B cell (primary cell): ENCODE measurements at regions not wholly inside any gene's neighbourhood (a gene's known extent, or its start where the extent isn't known, plus 50 kb on each side); places are given as distances from the start of the nearest gene placed in this dataset.

Source experiments
- ATAC-seq: fragments of 200-7000 bp; cut with Tn5 transposase; one replicate; pipeline ENCODE4 v1.10.0; 2021; ENCODE audit warnings: low read depth, mild to moderate bottlenecking, moderate number of reproducible peaks, moderate library complexity
- CTCF ChIA-PET: fragments of 350-600 bp; sonication (Branson Sonifier 250); formaldehyde crosslinking; loops from one replicate; lab custom pipeline; 2021; ENCODE audit warnings: antibody characterized with exemption, inconsistent platforms; lab: Charles Lee
- POLR2A ChIA-PET: fragments of 350-600 bp; sonication (Branson Sonifier 250); formaldehyde crosslinking; loops from one replicate; lab custom pipeline; 2021; ENCODE audit warnings: antibody characterized with exemption; lab: Charles Lee
- DNase-seq: peaks from one replicate; pipeline ENCODE4 v3.0.0; 2013
- H2AFZ ChIP-seq: 2 replicates; pipeline ENCODE4 v1.6.1; 2012; ENCODE audit warnings: mild to moderate bottlenecking, low read depth, low read length; ENCODE audit not compliant: insufficient read depth, poor library complexity, severe bottlenecking
- H3K27ac ChIP-seq, 2 donors: 1 replicate in 1 of 2; 2 replicates in 1 of 2; pipeline ENCODE4 v1.5.1; 2012 to 2013; ENCODE audit warnings: low read length in 2 of 2, mild to moderate bottlenecking in 2 of 2, moderate library complexity in 1 of 2
- H3K27me3 ChIP-seq, 4 experiments: fragments of 200-600 bp in 1 of 4; sonication (generic) in 1 of 4; replicated peaks in 1 of 4; 1 replicate in 2 of 4; 2 replicates in 2 of 4; pipeline versions ENCODE4 v1.6.1 to v1.7.0; 2013 to 2016; ENCODE audit warnings: low read length in 3 of 4, mild to moderate bottlenecking in 2 of 4, mixed read lengths in 1 of 4, moderate library complexity in 1 of 4; ENCODE audit not compliant: insufficient read depth in 4 of 4, control insufficient read depth in 3 of 4; ENCODE audit errors: control extremely low read depth in 1 of 4
- H3K36me3 ChIP-seq, 2 experiments: replicated peaks in 1 of 2; 1 replicate in 1 of 2; 2 replicates in 1 of 2; pipeline versions ENCODE4 v1.6.1 to v1.7.1; 2013; ENCODE audit warnings: low read length in 1 of 2; ENCODE audit not compliant: insufficient read depth in 2 of 2, control insufficient read depth in 1 of 2; ENCODE audit errors: control extremely low read depth in 1 of 2, extremely low read depth in 1 of 2
- H3K4me1 ChIP-seq, 2 donors: fragments of 200-600 bp in 1 of 2; sonication (generic) in 1 of 2; 1 replicate in 1 of 2; 2 replicates in 1 of 2; pipeline versions ENCODE4 v1.5.1 to v1.6.1; 2013 to 2017; ENCODE audit warnings: low read length in 2 of 2; ENCODE audit not compliant: control insufficient read depth in 2 of 2, insufficient read depth in 2 of 2
- H3K4me2 ChIP-seq: replicated peaks from 2 replicates; pipeline ENCODE3; 2012; ENCODE audit warnings: mild to moderate bottlenecking, low read depth, low read length; ENCODE audit not compliant: poor library complexity, severe bottlenecking
- H3K4me3 ChIP-seq, 5 experiments: fragments of 200-600 bp in 1 of 5; sonication (generic) in 1 of 5; 1 replicate in 3 of 5; 2 replicates in 2 of 5; pipeline versions ENCODE4 v1.5.1 to v1.7.0; 2011 to 2016; ENCODE audit warnings: low read length in 4 of 5, mild to moderate bottlenecking in 4 of 5, low read depth in 2 of 5, control low read depth in 1 of 5, moderate library complexity in 1 of 5; ENCODE audit not compliant: insufficient read depth in 1 of 5; ENCODE audit errors: control extremely low read depth in 1 of 5, extremely low read depth in 1 of 5
- H3K79me2 ChIP-seq: fragments of 200-600 bp; sonication (generic); one replicate; pipeline ENCODE4 v1.6.0; 2016; ENCODE audit warnings: low read length; ENCODE audit not compliant: control insufficient read depth, insufficient read depth
- H3K9ac ChIP-seq: fragments of 200-600 bp; sonication (generic); 2 replicates; pipeline ENCODE4 v1.6.1; 2017; ENCODE audit warnings: mild to moderate bottlenecking, low read length, moderate library complexity
- H3K9me3 ChIP-seq, 3 donors: one replicate each; pipeline versions ENCODE4 v1.6.1 to v1.7.1; 2013; ENCODE audit warnings: low read length in 2 of 3; ENCODE audit not compliant: control insufficient read depth in 2 of 3, insufficient read depth in 1 of 3; ENCODE audit errors: control extremely low read depth in 1 of 3
- H4K20me1 ChIP-seq: 2 replicates; pipeline ENCODE4 v1.6.0; 2012; ENCODE audit warnings: mild to moderate bottlenecking, low read length; ENCODE audit not compliant: insufficient read depth, control insufficient read depth, poor library complexity, severe bottlenecking
- H3K27ac Mint-ChIP-seq: one replicate; pipeline ENCODE4 v1.8.0; 2021; ENCODE audit warnings: mixed read lengths
- H3K27me3 Mint-ChIP-seq: one replicate; pipeline ENCODE4 v1.8.0; 2021; ENCODE audit warnings: mixed read lengths
- H3K4me1 Mint-ChIP-seq: one replicate; pipeline ENCODE4 v1.8.0; 2021; ENCODE audit warnings: mixed read lengths
- H3K4me3 Mint-ChIP-seq: one replicate; pipeline ENCODE4 v1.8.0; 2021; ENCODE audit warnings: mixed read lengths
- H3K9me3 Mint-ChIP-seq: one replicate; pipeline ENCODE4 v1.8.0; 2022; ENCODE audit warnings: mixed read lengths; ENCODE audit not compliant: insufficient read depth
- EZH2 ChIP-seq: IDR thresholded peaks from 2 replicates; pipeline ENCODE4 v1.6.1; 2012; ENCODE audit warnings: borderline replicate concordance, low read depth, mild to moderate bottlenecking, moderate library complexity, low read length; ENCODE audit not compliant: insufficient read depth, poor library complexity, severe bottlenecking
- WGBS: methylation state at CpG from one replicate; pipeline ENCODE4 v1.1.5; 2013; ENCODE audit warnings: missing lambda C conversion rate; ENCODE audit not compliant: insufficient coverage; 5-methylcytosine and 5-hydroxymethylcytosine counted together
- intact Hi-C: fragments of 100-400 bp; cut with micrococcal nuclease; formaldehyde crosslinking; loops from one replicate; pipeline ENCODE4 v1.10.0; 2022
- TF ChIP-seq, protein P1 (sequence below): fragments of 200-600 bp; IDR thresholded peaks from one replicate; pipeline ENCODE4 v1.8.0; 2022; ENCODE audit warnings: antibody characterized with exemption, mild to moderate bottlenecking

DNA sequence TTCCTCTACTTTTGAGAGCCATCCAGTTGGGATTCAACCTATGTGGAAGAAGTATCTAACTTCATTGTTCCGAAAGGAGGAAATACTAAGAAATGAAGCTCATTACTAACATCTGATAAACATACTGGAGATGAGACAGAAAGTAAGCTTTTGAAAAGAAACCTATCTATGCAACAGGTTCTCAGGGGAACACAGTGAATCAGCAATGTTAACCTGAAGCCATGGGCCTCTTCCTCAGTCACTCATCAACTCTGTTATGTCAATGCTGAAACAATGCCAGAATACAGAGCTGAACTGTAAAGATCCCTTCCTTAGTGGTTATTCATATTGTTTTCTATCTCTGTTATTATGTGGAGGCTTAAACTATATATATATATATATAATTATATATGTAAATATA lies 55.5 kb upstream of the ESRRG start:
- no peaks in the 10 kb centered on the region for H3K4me1 Mint-ChIP-seq
- Histone ChIP-seq H3K36me3 (no peaks in the 10 kb centered on the region), H3K4me3 (no peak overlapping the region), H3K79me2 (no peaks in the 10 kb centered on the region), H3K4me1 (no peaks in the 10 kb centered on the region), H3K4me2 (no peak overlapping the region), H3K27me3 (no peaks in the 10 kb centered on the region), H2AFZ (no peak overlapping the region), H3K9ac (no peak overlapping the region), H3K27ac (no peak overlapping the region), H4K20me1 (no peaks in the 10 kb centered on the region), H3K9me3 (no peaks in the 10 kb centered on the region)
- TF ChIP-seq, protein P1, sequence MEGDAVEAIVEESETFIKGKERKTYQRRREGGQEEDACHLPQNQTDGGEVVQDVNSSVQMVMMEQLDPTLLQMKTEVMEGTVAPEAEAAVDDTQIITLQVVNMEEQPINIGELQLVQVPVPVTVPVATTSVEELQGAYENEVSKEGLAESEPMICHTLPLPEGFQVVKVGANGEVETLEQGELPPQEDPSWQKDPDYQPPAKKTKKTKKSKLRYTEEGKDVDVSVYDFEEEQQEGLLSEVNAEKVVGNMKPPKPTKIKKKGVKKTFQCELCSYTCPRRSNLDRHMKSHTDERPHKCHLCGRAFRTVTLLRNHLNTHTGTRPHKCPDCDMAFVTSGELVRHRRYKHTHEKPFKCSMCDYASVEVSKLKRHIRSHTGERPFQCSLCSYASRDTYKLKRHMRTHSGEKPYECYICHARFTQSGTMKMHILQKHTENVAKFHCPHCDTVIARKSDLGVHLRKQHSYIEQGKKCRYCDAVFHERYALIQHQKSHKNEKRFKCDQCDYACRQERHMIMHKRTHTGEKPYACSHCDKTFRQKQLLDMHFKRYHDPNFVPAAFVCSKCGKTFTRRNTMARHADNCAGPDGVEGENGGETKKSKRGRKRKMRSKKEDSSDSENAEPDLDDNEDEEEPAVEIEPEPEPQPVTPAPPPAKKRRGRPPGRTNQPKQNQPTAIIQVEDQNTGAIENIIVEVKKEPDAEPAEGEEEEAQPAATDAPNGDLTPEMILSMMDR, result no peak
- TF ChIP-seq EZH2, result no peak
- H3K9me3 Mint-ChIP-seq, result no peaks in the 10 kb centered on the region
- H3K27ac Mint-ChIP-seq, result no peak overlapping the region
- ATAC-seq, result no peak
- POLR2A ChIA-PET, result no interaction called here
- intact Hi-C loops, result no loop called here
- WGBS, result no CpG with 5 or more reads among the region's 1 CpG
- CTCF ChIA-PET, result no interaction called here
- no peak overlapping the region for H3K4me3 Mint-ChIP-seq
- no peaks in the 10 kb centered on the region for H3K27me3 Mint-ChIP-seq
- DNase-seq, result no peak

DNA sequence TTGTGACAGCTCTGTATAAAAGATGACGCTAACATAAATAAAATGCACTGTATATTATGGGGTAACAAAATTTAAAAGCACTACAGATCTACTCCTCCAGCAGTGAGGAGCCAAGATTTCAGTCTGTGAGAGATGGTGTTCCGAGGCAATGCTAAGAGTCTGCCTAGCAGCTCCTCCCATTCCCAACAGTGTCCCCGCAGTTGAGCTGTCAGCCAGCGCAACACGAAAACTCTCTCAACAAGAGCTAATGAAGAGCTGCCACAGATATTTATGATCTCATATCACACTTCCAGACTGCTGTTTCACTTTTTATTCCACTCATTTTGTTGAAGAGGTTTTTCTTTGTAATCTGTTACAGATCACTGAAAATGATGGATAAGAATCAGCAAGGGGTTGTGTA lies 53.9 kb upstream of the ESRRG start:
- no CpG with 5 or more reads among the region's 5 CpGs for WGBS
- Histone ChIP-seq H3K79me2 (no peaks in the 10 kb centered on the region), H4K20me1 (no peaks in the 10 kb centered on the region), H2AFZ (no peak overlapping the region), H3K4me2 (no peak overlapping the region), H3K36me3 (no peaks in the 10 kb centered on the region), H3K4me1 (no peaks in the 10 kb centered on the region), H3K27me3 (no peaks in the 10 kb centered on the region), H3K9me3 (no peaks in the 10 kb centered on the region), H3K9ac (no peak overlapping the region), H3K27ac (no peak overlapping the region), H3K4me3 (no peak overlapping the region)
- no peak overlapping the region for H3K4me3 Mint-ChIP-seq
- TF ChIP-seq, protein P1, result no peak
- TF ChIP-seq EZH2, result no peak
- CTCF ChIA-PET, result interaction anchor here (1.3 kb wide), 1 partner anchor 15 kb away, joined by 3 read pairs; no protein-coding TSS in a partner anchor
- no peak for DNase-seq
- intact Hi-C loops, result no loop called here
- no peak overlapping the region for H3K27ac Mint-ChIP-seq
- POLR2A ChIA-PET, result no interaction called here
- H3K27me3 Mint-ChIP-seq, result no peaks in the 10 kb centered on the region
- no peaks in the 10 kb centered on the region for H3K9me3 Mint-ChIP-seq
- no peak for ATAC-seq
- H3K4me1 Mint-ChIP-seq, result no peaks in the 10 kb centered on the region
